Kidney (tissue), 13 donors: ENCODE measurements at regions not wholly inside any gene's neighbourhood (a gene's known extent, or its start where the extent isn't known, plus 50 kb on each side); places are given as distances from the start of the nearest gene placed in this dataset.

ENCODE experiments used
- DNase-seq, 5 donors: peaks; one replicate each; pipeline ENCODE4 v3.0.0-alpha.2; 2013 to 2020
- FAIRE-seq: peaks from 2 replicates; lab custom pipeline; 2012; peaks lifted over from hg19 to GRCh38; lab: Jason Lieb, UNC
- H3K27ac ChIP-seq, 2 donors: one replicate each; pipeline ENCODE4 v1.7.0; 2013; ENCODE audit warnings: low read depth in 2 of 2, low read length in 2 of 2, inconsistent platforms in 1 of 2
- H3K27me3 ChIP-seq: one replicate; pipeline ENCODE4 v1.7.1; 2013; ENCODE audit warnings: low read length, inconsistent platforms; ENCODE audit not compliant: control insufficient read depth, insufficient read depth
- H3K36me3 ChIP-seq, 3 donors: one replicate each; pipeline versions ENCODE4 v1.7.0 to v1.7.1; 2013; ENCODE audit warnings: low read length in 3 of 3, control low read depth in 1 of 3, inconsistent platforms in 1 of 3; ENCODE audit not compliant: insufficient read depth in 3 of 3, control insufficient read depth in 2 of 3
- H3K4me1 ChIP-seq, 3 donors: one replicate each; pipeline versions ENCODE4 v1.7.0 to v1.7.1; 2013; ENCODE audit warnings: low read length in 3 of 3, inconsistent platforms in 1 of 3, low read depth in 1 of 3; ENCODE audit not compliant: control insufficient read depth in 2 of 3, insufficient read depth in 2 of 3
- H3K4me3 ChIP-seq, 3 donors: one replicate each; pipeline versions ENCODE4 v1.7.0 to v1.8.1; 2013; ENCODE audit warnings: low read length in 3 of 3, control low read depth in 1 of 3, inconsistent platforms in 1 of 3
- H3K9ac ChIP-seq, 3 donors: one replicate each; pipeline versions ENCODE4 v1.7.0 to v1.7.1; 2013; ENCODE audit warnings: low read length in 3 of 3, control low read depth in 1 of 3, inconsistent platforms in 1 of 3
- H3K9me3 ChIP-seq, 3 donors: one replicate each; pipeline versions ENCODE4 v1.7.0 to v1.7.1; 2013; ENCODE audit warnings: low read length in 3 of 3, control low read depth in 1 of 3, inconsistent platforms in 1 of 3; ENCODE audit not compliant: control insufficient read depth in 2 of 3, insufficient read depth in 1 of 3
- intact Hi-C: fragments of 100-400 bp; cut with DNase I; formaldehyde crosslinking; loops from one replicate; pipeline ENCODE4 v1.11.1; 2022
- TF ChIP-seq, protein P1 (sequence below): IDR thresholded peaks from 3 replicates; pipeline ENCODE4 v1.5.1; 2012; ENCODE audit warnings: mild to moderate bottlenecking, moderate library complexity, borderline replicate concordance; ENCODE audit not compliant: insufficient read depth; ENCODE audit errors: extremely low read depth
- donor health status: control.
- donor health status: control.
- donor health status: control.
- donor health status: control.
- donor health status: control.
- donor health status: DM: yes; HTN: yes; CAD: no.
- donor health status: Normal renal cell carcinoma (clear cell type).

- Histone ChIP-seq H3K4me3 (no peak overlapping the region), H3K9ac (no peak overlapping the region), H3K27me3 (no peaks in the 10 kb centered on the region), H3K27ac (no peak overlapping the region), H3K4me1 (no peaks in the 10 kb centered on the region), H3K9me3 (no peaks in the 10 kb centered on the region), H3K36me3 (no peaks in the 10 kb centered on the region)
- FAIRE-seq (no peak), DNase-seq (no peak)
- TF ChIP-seq, protein P1, sequence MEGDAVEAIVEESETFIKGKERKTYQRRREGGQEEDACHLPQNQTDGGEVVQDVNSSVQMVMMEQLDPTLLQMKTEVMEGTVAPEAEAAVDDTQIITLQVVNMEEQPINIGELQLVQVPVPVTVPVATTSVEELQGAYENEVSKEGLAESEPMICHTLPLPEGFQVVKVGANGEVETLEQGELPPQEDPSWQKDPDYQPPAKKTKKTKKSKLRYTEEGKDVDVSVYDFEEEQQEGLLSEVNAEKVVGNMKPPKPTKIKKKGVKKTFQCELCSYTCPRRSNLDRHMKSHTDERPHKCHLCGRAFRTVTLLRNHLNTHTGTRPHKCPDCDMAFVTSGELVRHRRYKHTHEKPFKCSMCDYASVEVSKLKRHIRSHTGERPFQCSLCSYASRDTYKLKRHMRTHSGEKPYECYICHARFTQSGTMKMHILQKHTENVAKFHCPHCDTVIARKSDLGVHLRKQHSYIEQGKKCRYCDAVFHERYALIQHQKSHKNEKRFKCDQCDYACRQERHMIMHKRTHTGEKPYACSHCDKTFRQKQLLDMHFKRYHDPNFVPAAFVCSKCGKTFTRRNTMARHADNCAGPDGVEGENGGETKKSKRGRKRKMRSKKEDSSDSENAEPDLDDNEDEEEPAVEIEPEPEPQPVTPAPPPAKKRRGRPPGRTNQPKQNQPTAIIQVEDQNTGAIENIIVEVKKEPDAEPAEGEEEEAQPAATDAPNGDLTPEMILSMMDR: no peak
- intact Hi-C loops: no loop called here
Observed at GRCh38 chr16:79485020-79485419, 115.5 kb downstream of the MAF start.

GRCh38 chr16:79484237-79484636 lies 116.3 kb downstream of the MAF start:
- H3K9me3 ChIP-seq: no peaks in the 10 kb centered on the region
- no peak for FAIRE-seq

DNA sequence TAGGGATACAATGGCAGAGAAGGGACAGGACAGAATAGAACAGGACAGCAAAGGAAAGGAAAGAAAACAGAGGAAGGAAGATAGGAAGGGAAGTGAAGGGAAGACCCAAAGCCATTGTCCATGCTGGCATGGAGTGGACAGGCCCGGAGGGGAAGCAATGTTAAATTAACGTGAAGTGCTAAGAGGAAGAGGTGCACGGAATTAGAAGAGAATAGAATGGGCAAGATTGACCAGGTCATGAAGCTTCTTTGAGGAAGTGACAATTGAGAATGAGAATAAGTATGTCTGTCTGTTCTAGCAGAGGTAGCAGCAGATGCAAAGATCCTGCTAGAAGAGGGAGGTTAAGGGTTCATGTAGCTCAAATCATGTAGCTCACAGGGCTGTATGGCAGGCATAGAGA lies 117.2 kb downstream of the MAF start:
- intact Hi-C loops: no loop called here
- Histone ChIP-seq H3K9me3 (no peaks in the 10 kb centered on the region), H3K27ac (no peak overlapping the region), H3K4me1 (no peaks in the 10 kb centered on the region), H3K27me3 (no peaks in the 10 kb centered on the region), H3K4me3 (no peak overlapping the region), H3K9ac (no peak overlapping the region), H3K36me3 (no peaks in the 10 kb centered on the region)
- no peak for DNase-seq
- no peak for FAIRE-seq
- TF ChIP-seq, protein P1: no peak

More at GRCh38 chr16:79484237-79484636, 116.3 kb downstream of the MAF start:
- no peak overlapping the region for H3K9ac ChIP-seq
- H3K27me3 ChIP-seq: no peaks in the 10 kb centered on the region
- intact Hi-C loops: no loop called here
- H3K27ac ChIP-seq: no peak overlapping the region
- no peaks in the 10 kb centered on the region for H3K36me3 ChIP-seq
- TF ChIP-seq, protein P1: no peak
- no peaks in the 10 kb centered on the region for H3K4me1 ChIP-seq
- H3K4me3 ChIP-seq: no peak overlapping the region
- DNase-seq: no peak

GRCh38 chr16:79482011-79482410 lies 118.5 kb downstream of the MAF start:
- intact Hi-C loops: no loop called here
- DNase-seq: no peak
- TF ChIP-seq, protein P1: no peak
- Histone ChIP-seq H3K27me3 (no peaks in the 10 kb centered on the region), H3K36me3 (no peaks in the 10 kb centered on the region), H3K4me1 (no peaks in the 10 kb centered on the region), H3K9ac (no peak overlapping the region), H3K4me3 (no peak overlapping the region), H3K9me3 (no peaks in the 10 kb centered on the region), H3K27ac (no peak overlapping the region)
- no peak for FAIRE-seq
